GM19468 (cell line): ENCODE measurements at regions not wholly inside any gene's neighbourhood (a gene's known extent, or its start where the extent isn't known, plus 50 kb on each side); places are given as distances from the start of the nearest gene placed in this dataset.
"Not testable (repeated sequence)": the region's sequence is repeated elsewhere in the genome, so short reads cannot be mapped to it uniquely, and the experiment has no call there.

Source experiments
- ATAC-seq: cut with Tn5 transposase; IDR thresholded peaks from one replicate; pipeline ENCODE4 v1.9.1; 2021; ENCODE audit warnings: mild to moderate bottlenecking, moderate library complexity, moderate number of reproducible peaks; ENCODE audit not compliant: unreplicated experiment; ENCODE audit errors: extremely low read depth

GRCh38 chr14:101247842-101248725 is 313.2 kb upstream of the DIO3 start:
- no peak for ATAC-seq

- no peak for ATAC-seq
Observed at GRCh38 chr14:101248840-101249675, 312.2 kb upstream of the DIO3 start.

DNA sequence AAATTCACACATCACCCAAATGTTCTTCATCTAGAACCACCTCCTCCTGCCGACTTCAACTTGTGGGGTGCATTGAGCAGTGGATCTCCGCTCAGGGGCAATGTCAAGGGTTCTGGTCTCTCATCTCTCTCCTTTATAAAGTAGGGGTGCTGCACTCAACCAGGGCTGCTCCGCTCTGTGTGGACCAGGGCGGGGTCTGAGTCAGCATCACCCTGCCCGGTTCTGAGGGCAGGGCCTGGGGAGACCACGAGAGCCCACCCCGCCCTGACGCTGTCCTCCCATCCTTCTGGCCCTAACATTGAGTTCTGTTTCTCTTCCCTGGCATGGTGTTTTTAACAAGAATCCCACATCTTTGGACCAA is 311.6 kb upstream of the DIO3 start:
- ATAC-seq, result no peak

- ATAC-seq, result no peak
Observed at GRCh38 chr14:101250336-101250947, 310.9 kb upstream of the DIO3 start.

DNA sequence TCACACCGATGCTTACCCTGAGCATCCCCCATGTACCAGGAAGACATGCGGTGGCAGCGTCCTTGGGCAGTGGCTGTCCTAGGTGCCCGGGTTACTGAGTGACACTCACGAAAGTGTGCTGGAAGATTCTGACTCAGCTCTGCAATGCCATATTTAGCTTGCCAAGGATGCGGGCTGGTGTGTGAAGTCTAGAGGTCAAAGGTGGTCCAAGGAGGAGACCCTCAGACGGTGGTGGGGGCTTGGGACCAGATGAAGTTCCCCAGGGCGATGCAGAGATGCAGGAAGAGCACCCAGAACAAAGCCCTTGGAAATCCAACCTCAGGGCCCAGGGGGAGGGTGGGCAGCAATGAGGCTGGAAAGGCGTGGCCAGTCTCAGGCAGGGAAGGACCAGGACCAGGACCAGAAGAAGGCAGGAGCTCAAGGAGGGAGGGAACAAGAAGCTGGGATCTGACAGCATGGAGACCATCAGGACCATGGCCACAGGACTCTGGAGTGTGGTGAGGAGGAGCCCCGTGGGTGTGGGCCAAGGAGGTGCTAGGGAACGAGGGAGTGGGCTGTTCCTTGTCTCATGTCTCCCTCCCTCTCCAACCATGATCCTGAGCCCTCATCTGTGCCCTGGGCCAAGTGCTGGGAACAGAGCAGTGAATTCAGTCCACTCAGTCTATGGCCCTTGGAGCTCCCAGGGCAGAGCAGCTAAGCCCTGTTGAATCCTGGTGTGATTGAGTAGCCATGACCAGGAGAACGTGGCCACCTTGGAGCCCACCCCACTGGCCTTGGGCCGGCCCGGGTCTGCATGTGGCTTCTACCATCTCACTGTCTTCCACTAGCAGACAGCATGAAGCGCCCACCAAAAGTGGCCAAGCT is 310.1 kb upstream of the DIO3 start:
- ATAC-seq, result no peak

GRCh38 chr14:101251812-101252442 is 309.4 kb upstream of the DIO3 start:
- ATAC-seq, result no peak

GRCh38 chr14:101252443-101253214 is 308.7 kb upstream of the DIO3 start:
- ATAC-seq, result no peak

DNA sequence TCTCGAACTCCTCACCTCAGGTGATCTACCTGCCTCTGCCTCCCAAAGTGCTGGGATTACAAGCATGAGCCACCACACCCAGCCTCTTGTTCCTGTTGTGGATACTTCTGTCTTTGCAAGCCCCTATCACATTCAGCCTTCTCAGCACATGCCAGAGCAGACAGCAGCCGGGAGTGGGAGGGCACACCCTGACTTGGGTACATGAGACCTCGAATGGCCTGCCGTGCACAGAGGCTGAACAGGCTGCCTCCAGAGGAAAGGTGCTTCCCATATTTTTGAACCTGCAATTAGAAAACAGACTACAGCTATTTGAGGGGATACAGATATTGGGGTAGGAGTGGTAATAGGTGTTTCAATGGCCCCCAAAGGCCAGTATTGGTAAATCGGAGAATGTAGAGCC is 307.3 kb upstream of the DIO3 start:
- no peak for ATAC-seq

DNA sequence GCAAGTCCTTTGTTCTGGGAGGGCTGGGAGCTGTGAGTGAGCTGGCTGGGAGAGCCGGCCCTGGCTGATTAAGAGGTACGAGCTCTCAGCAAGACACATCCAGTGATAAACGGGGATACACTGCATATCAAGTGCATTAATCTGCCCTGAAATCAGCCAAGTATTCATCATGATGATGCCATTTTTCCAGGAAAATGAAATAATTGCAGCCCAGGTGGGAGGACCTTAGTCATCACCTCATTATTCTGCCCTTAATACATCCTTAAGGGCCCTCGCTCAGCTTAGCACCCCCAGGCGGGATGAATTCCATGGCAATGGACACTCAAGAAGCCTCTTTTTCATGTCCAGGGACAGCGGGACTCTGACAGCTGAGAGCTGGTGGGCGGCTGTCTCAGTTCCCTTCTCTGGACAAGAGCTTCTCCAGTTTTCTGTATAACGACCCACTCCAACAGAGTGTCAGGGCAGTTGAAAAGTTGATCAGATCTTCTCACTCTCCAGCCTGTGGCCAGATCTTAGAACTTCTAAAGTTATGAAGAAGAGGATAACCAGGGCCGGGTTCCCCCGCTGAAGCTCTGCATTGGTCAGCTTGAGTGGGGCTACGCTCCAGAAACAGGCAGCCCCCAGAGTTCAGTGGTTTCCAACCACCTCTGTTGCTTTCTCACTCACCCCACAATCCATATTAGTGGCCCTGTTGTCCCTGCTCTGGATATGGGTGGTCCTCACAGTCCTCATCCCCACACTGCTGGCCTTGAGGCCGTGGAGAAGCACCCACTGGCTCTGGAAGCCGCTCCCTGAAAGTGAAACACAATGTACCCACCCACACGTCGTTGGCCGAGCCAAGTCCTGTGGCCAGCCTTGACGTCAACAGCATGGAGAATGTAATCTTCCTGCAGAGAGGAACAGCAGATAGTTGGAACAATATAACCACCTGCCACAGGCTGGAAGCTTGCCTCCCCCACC is 306.2 kb upstream of the DIO3 start:
- ATAC-seq, result no peak

DNA sequence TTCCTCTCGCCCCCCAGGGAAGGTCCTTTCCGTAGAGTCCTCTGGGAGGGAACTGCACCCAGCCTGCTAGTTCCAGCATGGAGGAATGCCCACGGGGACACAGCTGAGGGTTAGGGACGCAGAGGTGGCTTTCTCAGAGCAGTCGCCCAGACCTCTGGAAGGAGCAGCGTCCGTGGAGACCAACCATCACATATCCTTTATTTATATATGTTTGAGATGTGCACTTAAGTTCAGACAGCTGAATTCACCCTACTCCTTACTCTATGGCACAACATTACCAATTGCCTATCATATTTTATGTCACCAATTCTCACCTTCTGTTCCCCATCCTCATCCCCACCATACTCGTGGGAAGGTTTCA is 305.6 kb upstream of the DIO3 start:
- ATAC-seq, result no peak

- ATAC-seq, result no peak
Observed at GRCh38 chr14:101256266-101256665, 305.0 kb upstream of the DIO3 start.

GRCh38 chr14:101257551-101257950 is 303.7 kb upstream of the DIO3 start:
- ATAC-seq, result no peak

DNA sequence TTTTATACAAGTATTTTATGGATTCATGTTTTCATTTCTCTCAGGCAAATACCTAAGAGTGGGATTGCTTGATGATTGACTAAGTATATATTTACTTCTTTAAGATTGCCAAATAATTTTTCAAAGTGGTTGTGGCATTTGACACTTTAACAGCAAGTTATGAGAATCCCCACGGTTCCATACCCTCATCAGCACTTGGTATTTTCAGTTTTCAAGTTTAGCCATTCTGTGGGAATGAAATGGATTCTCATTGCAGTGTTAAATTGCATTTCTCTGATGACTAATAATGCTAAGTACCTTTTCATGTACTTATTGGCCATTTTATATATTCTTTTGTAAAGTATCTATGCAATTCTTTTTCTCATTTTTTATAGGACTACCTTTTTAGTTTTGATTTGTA is 301.5 kb upstream of the DIO3 start:
- no peak for ATAC-seq

DNA sequence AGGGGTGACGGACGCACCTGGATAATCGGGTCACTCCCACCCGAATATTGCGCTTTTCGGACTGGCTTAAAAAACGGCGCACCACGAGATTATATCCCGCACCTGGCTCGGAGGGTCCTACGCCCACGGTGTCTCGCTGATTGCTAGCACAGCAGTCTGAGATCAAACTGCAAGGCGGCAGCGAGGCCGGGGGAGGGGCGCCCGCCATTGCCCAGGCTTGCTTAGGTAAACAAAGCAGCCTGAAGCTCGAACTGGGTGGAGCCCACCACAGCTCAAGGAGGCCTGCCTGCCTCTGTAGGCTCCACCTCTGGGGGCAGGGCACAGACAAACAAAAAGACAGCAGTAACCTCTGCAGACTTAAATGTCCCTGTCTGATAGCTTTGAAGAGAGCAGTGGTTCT is 294.9 kb upstream of the DIO3 start:
- ATAC-seq, result not testable (repeated sequence)

GRCh38 chr14:101273091-101273490 is 288.2 kb upstream of the DIO3 start:
- no peak for ATAC-seq

DNA sequence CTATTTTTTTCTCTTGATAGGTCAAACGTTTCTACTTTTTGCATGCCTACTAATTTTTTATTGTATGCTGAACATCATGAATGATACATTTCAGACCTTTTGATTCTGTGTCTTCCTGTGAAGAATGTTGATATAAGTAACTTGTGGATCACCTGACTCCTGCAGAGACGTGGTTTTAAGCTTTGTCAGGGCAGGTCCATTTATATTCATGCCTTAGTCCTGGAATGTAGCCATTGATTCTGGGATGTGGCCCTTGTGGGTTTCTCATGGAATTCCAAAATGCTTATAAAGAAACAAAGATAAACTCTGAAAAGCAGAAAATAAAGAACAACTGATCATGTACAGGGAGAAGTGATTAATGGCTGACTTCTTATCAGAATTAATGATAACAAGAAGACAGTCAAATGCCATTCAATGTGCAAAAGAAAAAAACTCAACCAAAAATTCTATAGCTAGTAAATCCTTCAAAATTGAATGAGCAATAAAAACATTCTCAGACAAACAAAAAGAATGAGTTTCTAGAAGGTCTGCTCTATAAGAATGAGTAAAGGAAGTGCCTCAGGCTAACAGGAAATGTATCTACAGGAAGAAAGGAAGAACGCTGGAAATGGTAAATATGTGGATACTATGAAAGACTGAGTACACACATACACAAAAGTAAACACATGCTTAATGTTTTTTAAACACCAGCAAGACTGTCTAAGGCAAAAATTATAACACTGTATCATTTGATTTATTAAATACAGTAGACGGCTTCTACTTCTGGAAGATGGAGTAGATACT is 284.8 kb upstream of the DIO3 start:
- ATAC-seq, result no peak

- no peak for ATAC-seq
Observed at GRCh38 chr14:101282418-101282817, 278.9 kb upstream of the DIO3 start.
